Panc1 (cell line): ENCODE measurements at regions not wholly inside any gene's neighbourhood (a gene's known extent, or its start where the extent isn't known, plus 50 kb on each side); places are given as distances from the start of the nearest gene placed in this dataset.

ENCODE experiments used
- ATAC-seq: fragments of 200-7000 bp; cut with Tn5 transposase; 2 replicates; pipeline ENCODE4 v1.9.1; 2020; ENCODE audit warnings: mild to moderate bottlenecking, moderate library complexity
- BruUV-seq: library from RNA; stranded (reverse); fragments of 400-500 nt; replicated peaks from 2 replicates; lab custom pipeline; 2021; lab: Mats Ljungman, UMichigan
- CTCF ChIA-PET: fragments of 300-600 bp; sonication (Branson Sonifier 250); formaldehyde crosslinking; loops from one replicate; lab custom pipeline; 2022; ENCODE audit warnings: antibody characterized with exemption; lab: Charles Lee
- POLR2A ChIA-PET: fragments of 300-600 bp; sonication (Branson Sonifier 250); formaldehyde crosslinking; loops from one replicate; lab custom pipeline; 2022; ENCODE audit warnings: antibody characterized with exemption; lab: Charles Lee
- DNase-seq: peaks from one replicate; pipeline ENCODE4 v3.0.0-alpha.2; 2010; ENCODE audit warnings: low read depth, low spot score
- H3K27ac ChIP-seq: 2 replicates; pipeline ENCODE4 v1.5.1; 2011; ENCODE audit warnings: mild to moderate bottlenecking, low read length, inconsistent platforms
- H3K27me3 ChIP-seq: fragments of 200-500 bp; sonication (Bioruptor generic); 2 replicates; pipeline ENCODE4 v1.6.0; 2014; ENCODE audit warnings: low read length, inconsistent platforms; ENCODE audit not compliant: control insufficient read depth, insufficient read depth
- H3K36me3 ChIP-seq: fragments of 200-500 bp; sonication (Bioruptor generic); 2 replicates; pipeline ENCODE4 v1.5.1; 2014; ENCODE audit warnings: inconsistent platforms, mild to moderate bottlenecking, low read length, moderate library complexity; ENCODE audit not compliant: control insufficient read depth, insufficient read depth
- H3K4me1 ChIP-seq: 2 replicates; pipeline ENCODE4 v1.5.1; 2011; ENCODE audit warnings: inconsistent platforms, mild to moderate bottlenecking, low read length, moderate library complexity; ENCODE audit not compliant: control insufficient read depth, insufficient read depth
- H3K4me3 ChIP-seq, 2 experiments: 2 replicates each; pipeline ENCODE4 v1.5.1; 2011 to 2012; ENCODE audit warnings: low read depth in 2 of 2, low read length in 2 of 2, mild to moderate bottlenecking in 2 of 2, inconsistent platforms in 1 of 2, moderate library complexity in 1 of 2
- H3K9me3 ChIP-seq: fragments of 200-500 bp; sonication (Bioruptor generic); 2 replicates; pipeline ENCODE4 v1.5.1; 2014; ENCODE audit warnings: low read depth, mild to moderate bottlenecking, inconsistent platforms, low read length, moderate library complexity; ENCODE audit not compliant: control insufficient read depth, insufficient read depth
- CTCF ChIP-seq: fragments of 450-650 bp; IDR thresholded peaks from 2 replicates; pipeline ENCODE4 v1.5.1; 2017; ENCODE audit warnings: mild to moderate bottlenecking
- POLR2AphosphoS5 ChIP-seq: IDR thresholded peaks from 2 replicates; pipeline ENCODE4 v1.6.1; 2012; ENCODE audit warnings: mild to moderate bottlenecking, low read depth, low read length, moderate library complexity
- REST ChIP-seq, 2 experiments: IDR thresholded peaks; 2 replicates each; pipeline ENCODE4 v1.6.1; 2011 to 2012; ENCODE audit warnings: low read depth in 2 of 2, control low read depth in 1 of 2, low read length in 1 of 2, mild to moderate bottlenecking in 1 of 2, moderate library complexity in 1 of 2; ENCODE audit not compliant: insufficient read depth in 1 of 2
- SIN3A ChIP-seq: IDR thresholded peaks from 2 replicates; pipeline ENCODE4 v1.6.1; 2012; ENCODE audit warnings: low read depth, mild to moderate bottlenecking, low read length, moderate library complexity, borderline replicate concordance; ENCODE audit not compliant: insufficient read depth
- TCF7L2 ChIP-seq: IDR thresholded peaks from 2 replicates; pipeline ENCODE4 v1.6.1; 2011; ENCODE audit warnings: mild to moderate bottlenecking, low read depth, low read length, inconsistent platforms
- in situ Hi-C: cut with HindIII; loops from 2 replicates; pipeline ENCODE4 v1.10.0; 2016; ENCODE audit warnings: low sequenced_read_pairs, low pct_unique_long_range_greater_than_20kb
- intact Hi-C: fragments of 100-400 bp; cut with micrococcal nuclease; formaldehyde crosslinking; loops from one replicate; pipeline ENCODE4 v1.10.0; 2022; ENCODE audit not compliant: unreplicated experiment

- intact Hi-C loops, result no loop called here
- in situ Hi-C loops, result no loop called here
- CTCF ChIA-PET, result no interaction called here
- no peaks in the 10 kb centered on the region for H3K27me3 ChIP-seq
- no peak overlapping the region for H3K27ac ChIP-seq
- no TSS peak for BruUV-seq
- H3K36me3 ChIP-seq, result no peaks in the 10 kb centered on the region
- H3K9me3 ChIP-seq, result no peaks in the 10 kb centered on the region
- H3K4me1 ChIP-seq, result no peaks in the 10 kb centered on the region
- DNase-seq (no peak), ATAC-seq (no peak)
- POLR2A ChIA-PET, result no interaction called here
- no peak overlapping the region for H3K4me3 ChIP-seq
- TF ChIP-seq REST (IDR thresholded peaks at IDR 0.05; ENCODE audit: insufficient read depth in 1 of 2, low read depth in 2 of 2, low read length in 1 of 2), result no peak
- TF ChIP-seq TCF7L2, result no peak
- TF ChIP-seq POLR2AphosphoS5, result no peak
- TF ChIP-seq CTCF, result no peak
- no peak for TF ChIP-seq SIN3A
Observed at GRCh38 chr14:98799891-98800290, 472.1 kb downstream of the BCL11B start.

DNA sequence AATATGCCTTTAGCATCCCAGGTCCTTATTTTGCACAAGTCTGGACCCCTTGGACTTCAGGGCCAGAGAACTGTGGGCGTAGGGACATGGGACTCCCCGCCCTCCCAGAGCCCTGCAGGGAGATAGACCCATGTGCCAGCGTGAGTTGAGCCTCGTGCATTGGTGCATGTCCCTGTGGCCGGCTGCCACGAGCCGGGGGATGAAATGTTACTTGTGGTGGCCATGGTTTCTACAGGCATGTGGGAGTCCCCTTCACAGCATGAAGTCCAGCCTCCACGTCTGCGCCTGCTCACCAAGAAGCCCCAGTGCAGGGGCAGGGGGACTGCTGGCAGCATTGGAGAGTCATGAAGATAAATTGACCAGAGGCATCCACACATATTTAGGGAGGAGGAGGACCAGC is 470.0 kb downstream of the BCL11B start:
- Histone ChIP-seq H3K27ac (no peak overlapping the region), H3K27me3 (no peaks in the 10 kb centered on the region), H3K9me3 (no peaks in the 10 kb centered on the region), H3K4me1 (no peaks in the 10 kb centered on the region), H3K4me3 (no peak overlapping the region), H3K36me3 (no peaks in the 10 kb centered on the region)
- DNase-seq, result no peak
- in situ Hi-C loops, result no loop called here
- ChIA-PET POLR2A (no interaction called here), CTCF (no interaction called here)
- intact Hi-C loops, result no loop called here
- TF ChIP-seq CTCF (no peak), POLR2AphosphoS5 (no peak), SIN3A (no peak), REST (IDR thresholded peaks at IDR 0.05; ENCODE audit: insufficient read depth in 1 of 2, low read depth in 2 of 2, low read length in 1 of 2) (no peak), TCF7L2 (no peak)
- BruUV-seq, result no TSS peak
- no peak for ATAC-seq
